ENCODE measurements at regions not wholly inside any gene's neighbourhood (a gene's known extent, or its start where the extent isn't known, plus 50 kb on each side); places are given as distances from the start of the nearest gene placed in this dataset.

DNA sequence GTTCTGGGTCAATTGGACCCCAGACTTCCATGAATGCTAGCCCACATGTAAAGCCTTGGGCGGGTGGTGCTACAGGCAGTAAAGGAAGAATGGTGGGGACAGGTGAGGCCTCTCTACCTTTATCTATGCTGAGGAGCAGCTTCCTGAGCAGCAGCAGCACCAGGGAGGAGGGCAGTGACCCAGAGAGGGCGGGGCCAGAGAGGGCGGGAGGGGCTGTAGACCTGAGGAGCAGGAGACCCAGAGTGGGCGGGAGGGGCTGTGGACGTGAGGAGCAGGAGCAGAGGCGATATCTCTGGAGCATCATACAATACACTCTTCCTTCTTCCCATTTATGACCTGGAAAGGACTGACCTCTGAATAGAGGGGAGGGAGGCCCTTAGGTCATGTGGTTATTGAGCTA lies 165.9 kb downstream of the MTRR start:
- no peak for DNase-seq (ENCODE audit: low read depth)
- H3K4me3 ChIP-seq (replicated peaks; ENCODE audit: low read depth, low read length) = no peak overlapping the region
- TF ChIP-seq, protein P1, sequence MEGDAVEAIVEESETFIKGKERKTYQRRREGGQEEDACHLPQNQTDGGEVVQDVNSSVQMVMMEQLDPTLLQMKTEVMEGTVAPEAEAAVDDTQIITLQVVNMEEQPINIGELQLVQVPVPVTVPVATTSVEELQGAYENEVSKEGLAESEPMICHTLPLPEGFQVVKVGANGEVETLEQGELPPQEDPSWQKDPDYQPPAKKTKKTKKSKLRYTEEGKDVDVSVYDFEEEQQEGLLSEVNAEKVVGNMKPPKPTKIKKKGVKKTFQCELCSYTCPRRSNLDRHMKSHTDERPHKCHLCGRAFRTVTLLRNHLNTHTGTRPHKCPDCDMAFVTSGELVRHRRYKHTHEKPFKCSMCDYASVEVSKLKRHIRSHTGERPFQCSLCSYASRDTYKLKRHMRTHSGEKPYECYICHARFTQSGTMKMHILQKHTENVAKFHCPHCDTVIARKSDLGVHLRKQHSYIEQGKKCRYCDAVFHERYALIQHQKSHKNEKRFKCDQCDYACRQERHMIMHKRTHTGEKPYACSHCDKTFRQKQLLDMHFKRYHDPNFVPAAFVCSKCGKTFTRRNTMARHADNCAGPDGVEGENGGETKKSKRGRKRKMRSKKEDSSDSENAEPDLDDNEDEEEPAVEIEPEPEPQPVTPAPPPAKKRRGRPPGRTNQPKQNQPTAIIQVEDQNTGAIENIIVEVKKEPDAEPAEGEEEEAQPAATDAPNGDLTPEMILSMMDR (IDR thresholded peaks at IDR 0.05; ENCODE audit: low read length, missing control alignments) = no peak

GRCh38 chr5:8048920-8049319 lies 180.0 kb downstream of the MTRR start:
- no peak overlapping the region for H3K4me3 ChIP-seq (replicated peaks; ENCODE audit: low read depth, low read length)
- no peak for DNase-seq (ENCODE audit: low read depth)
- TF ChIP-seq, protein P1 (IDR thresholded peaks at IDR 0.05; ENCODE audit: low read length, missing control alignments) = no peak

GRCh38 chr5:8050616-8051175 lies 181.7 kb downstream of the MTRR start:
- TF ChIP-seq, protein P1 (IDR thresholded peaks at IDR 0.05; ENCODE audit: low read length, missing control alignments) = no peak
- no peak for DNase-seq (ENCODE audit: low read depth)
- no peak overlapping the region for H3K4me3 ChIP-seq (replicated peaks; ENCODE audit: low read depth, low read length)

- TF ChIP-seq, protein P1 (IDR thresholded peaks at IDR 0.05; ENCODE audit: low read length, missing control alignments) = no peak
- no peak for DNase-seq (ENCODE audit: low read depth)
Measured at GRCh38 chr5:8053270-8053669, 184.3 kb downstream of the MTRR start.

DNA sequence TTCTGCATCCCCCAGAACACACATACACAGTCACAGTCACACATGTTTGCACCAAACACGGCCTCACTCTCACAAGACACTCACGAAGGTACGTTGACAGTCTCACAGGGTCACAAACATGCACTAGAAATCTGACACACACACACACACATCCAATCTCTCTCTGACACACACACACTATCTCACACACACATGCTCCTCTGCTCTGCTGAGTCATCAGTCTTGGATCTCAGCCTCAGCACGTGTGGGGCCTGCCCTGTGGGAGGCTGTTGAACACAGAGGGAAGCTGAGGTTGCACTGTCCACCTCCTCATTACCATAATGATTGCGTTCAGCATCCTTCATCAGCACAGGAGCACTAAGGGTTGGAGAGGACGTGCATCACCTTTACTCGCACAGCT lies 188.8 kb downstream of the MTRR start:
- H3K4me3 ChIP-seq (replicated peaks; ENCODE audit: low read depth, low read length) = no peak overlapping the region
- DNase-seq (ENCODE audit: low read depth) = peak; percentile 7
- TF ChIP-seq, protein P1 (IDR thresholded peaks at IDR 0.05; ENCODE audit: low read length, missing control alignments) = no peak

More at GRCh38 chr5:8053270-8053669, 184.3 kb downstream of the MTRR start:
- H3K4me3 ChIP-seq (replicated peaks; ENCODE audit: low read depth, low read length) = no peak overlapping the region

GRCh38 chr5:8058616-8059190 lies 189.8 kb downstream of the MTRR start:
- TF ChIP-seq, protein P1 (IDR thresholded peaks at IDR 0.05; ENCODE audit: low read length, missing control alignments) = no peak
- no peak overlapping the region for H3K4me3 ChIP-seq (replicated peaks; ENCODE audit: low read depth, low read length)
- DNase-seq (ENCODE audit: low read depth) = no peak

DNA sequence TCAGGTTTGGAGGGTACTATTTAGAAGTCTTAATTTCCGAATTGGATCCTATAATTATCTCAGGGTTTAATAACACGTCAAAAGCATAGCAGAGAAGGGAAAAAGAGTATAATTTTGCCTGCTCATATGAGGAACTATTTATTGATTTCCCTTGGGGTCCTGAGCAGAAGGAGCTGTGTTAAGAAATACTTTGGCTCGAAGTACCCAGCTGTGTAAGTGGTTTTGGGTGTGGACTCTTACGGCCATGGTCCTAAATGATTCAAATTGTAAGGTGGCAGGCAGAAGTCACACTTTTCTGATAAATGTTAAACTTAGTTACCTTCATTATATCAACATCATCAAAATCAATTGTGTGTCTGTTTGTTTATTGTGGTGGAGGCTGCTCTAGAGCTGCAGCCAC lies 190.4 kb downstream of the MTRR start:
- TF ChIP-seq, protein P1 (IDR thresholded peaks at IDR 0.05; ENCODE audit: low read length, missing control alignments) = no peak
- H3K4me3 ChIP-seq (replicated peaks; ENCODE audit: low read depth, low read length) = no peak overlapping the region
- no peak for DNase-seq (ENCODE audit: low read depth)

Measured in fibroblast of pulmonary artery (primary cell).